Endothelial cell of umbilical vein (primary cell): ENCODE measurements at regions not wholly inside any gene's neighbourhood (a gene's known extent, or its start where the extent isn't known, plus 50 kb on each side); places are given as distances from the start of the nearest gene placed in this dataset.

ENCODE experiments used
- BruUV-seq: library from RNA; stranded (reverse); fragments of 400-500 nt; replicated peaks from 2 replicates; lab custom pipeline; 2021; lab: Mats Ljungman, UMichigan
- CTCF ChIA-PET: fragments of 300-600, 350-600 bp; sonication (Branson Sonifier 250); formaldehyde crosslinking; loops from one replicate; lab custom pipeline; 2021; ENCODE audit warnings: antibody characterized with exemption, inconsistent platforms; lab: Charles Lee
- POLR2A ChIA-PET: fragments of 300-600, 350-600 bp; sonication (Branson Sonifier 250); formaldehyde crosslinking; loops from one replicate; lab custom pipeline; 2021; ENCODE audit warnings: antibody characterized with exemption, inconsistent platforms; lab: Charles Lee
- DNase-seq: peaks from one replicate; pipeline ENCODE4 v3.0.0-alpha.2; 2011; ENCODE audit warnings: low read depth, low spot score
- FAIRE-seq: peaks from 2 replicates; lab custom pipeline; 2011; peaks lifted over from hg19 to GRCh38; lab: Jason Lieb, UNC
- H2AFZ ChIP-seq: 2 replicates; pipeline ENCODE4 v1.6.0; 2012; ENCODE audit warnings: low read depth, low read length, control low read depth, inconsistent platforms
- H3K27ac ChIP-seq: 2 replicates; pipeline ENCODE4 v1.5.1; 2011; ENCODE audit warnings: low read depth, mild to moderate bottlenecking, control low read depth, low read length, moderate library complexity; ENCODE audit not compliant: insufficient read depth
- H3K27me3 ChIP-seq, 2 experiments: 2 replicates each; pipeline versions ENCODE4 v1.6.0 to v1.6.1; 2011; ENCODE audit warnings: low read length in 2 of 2, mixed read lengths in 1 of 2; ENCODE audit not compliant: control insufficient read depth in 2 of 2, insufficient read depth in 2 of 2
- H3K36me3 ChIP-seq, 2 experiments: 2 replicates in 1 of 2; 3 replicates in 1 of 2; pipeline ENCODE4 v1.5.1; 2011; ENCODE audit warnings: low read length in 2 of 2, mild to moderate bottlenecking in 1 of 2, moderate library complexity in 1 of 2; ENCODE audit not compliant: control insufficient read depth in 2 of 2, insufficient read depth in 2 of 2; ENCODE audit errors: extremely low read depth in 1 of 2
- H3K4me1 ChIP-seq: 3 replicates; pipeline ENCODE4 v1.5.1; 2011; ENCODE audit warnings: mild to moderate bottlenecking, low read length; ENCODE audit not compliant: control insufficient read depth, insufficient read depth; ENCODE audit errors: extremely low read depth
- H3K4me2 ChIP-seq: 2 replicates; pipeline ENCODE4 v1.6.1; 2011; ENCODE audit warnings: low read length, control low read depth, mixed read lengths; ENCODE audit not compliant: insufficient read depth
- H3K4me3 ChIP-seq, 3 experiments: fragments of 200-600 bp in 1 of 3; sonication (generic), shearing (Covaris generic) in 1 of 3; replicated peaks in 1 of 3; 2 replicates each; pipeline ENCODE4 v1.5.1; 2011 to 2016; ENCODE audit warnings: control low read depth in 3 of 3, low read length in 3 of 3, mild to moderate bottlenecking in 2 of 3, inconsistent platforms in 1 of 3, low read depth in 1 of 3, moderate library complexity in 1 of 3; ENCODE audit not compliant: insufficient read depth in 1 of 3
- H3K79me2 ChIP-seq: 2 replicates; pipeline ENCODE4 v1.6.0; 2012; ENCODE audit warnings: low read length, inconsistent platforms; ENCODE audit not compliant: control insufficient read depth, insufficient read depth
- H3K9ac ChIP-seq: replicated peaks from 2 replicates; pipeline ENCODE3; 2011; ENCODE audit warnings: low read length, control low read depth; ENCODE audit not compliant: insufficient read depth; ENCODE audit errors: extremely low read depth
- H3K9me1 ChIP-seq: replicated peaks from 3 replicates; pipeline ENCODE4 v1.6.0; 2011; ENCODE audit warnings: mild to moderate bottlenecking, low read length; ENCODE audit not compliant: control insufficient read depth, insufficient read depth; ENCODE audit errors: extremely low read depth
- H3K9me3 ChIP-seq: replicated peaks from 2 replicates; pipeline ENCODE4 v1.5.1; 2012; ENCODE audit warnings: low read length, inconsistent platforms; ENCODE audit not compliant: control insufficient read depth, insufficient read depth
- H4K20me1 ChIP-seq: replicated peaks from 2 replicates; pipeline ENCODE3; 2011; ENCODE audit warnings: mild to moderate bottlenecking, low read length; ENCODE audit not compliant: control insufficient read depth, insufficient read depth; ENCODE audit errors: extremely low read depth
- CTCF ChIP-seq, 2 donors: IDR thresholded peaks; 1 replicate in 1 of 2; 2 replicates in 1 of 2; pipeline ENCODE4 v1.5.1; 2011; ENCODE audit warnings: low read length in 2 of 2, mild to moderate bottlenecking in 2 of 2, moderate library complexity in 2 of 2, control low read depth in 1 of 2, inconsistent platforms in 1 of 2, low read depth in 1 of 2; ENCODE audit not compliant: insufficient read depth in 1 of 2; ENCODE audit errors: extremely low read depth in 1 of 2
- EZH2 ChIP-seq: IDR thresholded peaks from 2 replicates; pipeline ENCODE4 v1.6.1; 2012; ENCODE audit warnings: borderline replicate concordance, low read depth, mild to moderate bottlenecking, moderate library complexity, low read length, inconsistent platforms; ENCODE audit not compliant: severe bottlenecking
- FOS ChIP-seq: IDR thresholded peaks from 2 replicates; pipeline ENCODE4 v1.6.1; 2011; ENCODE audit warnings: mild to moderate bottlenecking, low read length, moderate library complexity, borderline replicate concordance; ENCODE audit not compliant: insufficient read depth
- GATA2 ChIP-seq: IDR thresholded peaks from 2 replicates; pipeline ENCODE4 v1.7.0; 2011; ENCODE audit warnings: low read depth, mild to moderate bottlenecking, moderate library complexity, mixed read lengths, low read length; ENCODE audit not compliant: insufficient read length, insufficient read depth
- JUN ChIP-seq: IDR thresholded peaks from 2 replicates; pipeline ENCODE4 v1.6.1; 2011; ENCODE audit warnings: borderline replicate concordance, low read depth; ENCODE audit not compliant: insufficient read length, insufficient read depth
- MAX ChIP-seq: IDR thresholded peaks from 2 replicates; pipeline ENCODE4 v1.6.1; 2011; ENCODE audit not compliant: insufficient read depth, insufficient read length
- MYC ChIP-seq: IDR thresholded peaks from one replicate; pipeline ENCODE4 v1.6.1; 2011; ENCODE audit warnings: mild to moderate bottlenecking, low read depth, low read length
- POLR2A ChIP-seq: IDR thresholded peaks from 2 replicates; pipeline ENCODE4 v1.6.1; 2012; ENCODE audit warnings: low read depth, mild to moderate bottlenecking, control low read depth, low read length
- POLR2AphosphoS5 ChIP-seq: IDR thresholded peaks from 2 replicates; pipeline ENCODE4 v1.6.1; 2012; ENCODE audit warnings: low read depth, mild to moderate bottlenecking, control low read depth, low read length, moderate library complexity; ENCODE audit not compliant: insufficient read depth
- dilution Hi-C: fragments of 300-500 bp; cut with MboI; formaldehyde crosslinking; loops from one replicate; pipeline ENCODE4 v1.15.0; 2019; ENCODE audit warnings: low sequenced_read_pairs; ENCODE audit not compliant: extremely low pct_ligation_motif_present
- intact Hi-C: fragments of 100-400 bp; cut with micrococcal nuclease; formaldehyde crosslinking; loops from one replicate; pipeline ENCODE4 v1.10.0; 2022

GRCh38 chr14:62189698-62190097 lies 427.5 kb downstream of the SNAPC1 start:
- no peak for FAIRE-seq
- Histone ChIP-seq H3K4me2 (no peak overlapping the region), H3K27ac (no peak overlapping the region), H3K4me3 (no peak overlapping the region), H3K9me3 (no peaks in the 10 kb centered on the region), H3K27me3 (peaks cover 11 to 13% of the 10 kb centered on the region in 2 experiments), H3K9ac (no peak overlapping the region), H2AFZ (no peak overlapping the region), H3K4me1 (no peaks in the 10 kb centered on the region), H3K79me2 (no peaks in the 10 kb centered on the region), H3K9me1 (no peaks in the 10 kb centered on the region), H3K36me3 (no peaks in the 10 kb centered on the region), H4K20me1 (no peaks in the 10 kb centered on the region)
- CTCF ChIA-PET = no interaction called here
- DNase-seq = no peak
- intact Hi-C loops (no loop called here), dilution Hi-C loops (no loop called here)
- POLR2A ChIA-PET = no interaction called here
- TF ChIP-seq MYC = no peak
- TF ChIP-seq CTCF (IDR thresholded peaks at IDR 0.05; ENCODE audit: extremely low read depth in 1 of 2, insufficient read depth in 1 of 2, low read depth in 1 of 2, low read length in 2 of 2) = no peak
- TF ChIP-seq EZH2 = no peak
- no peak for TF ChIP-seq JUN
- TF ChIP-seq FOS = no peak
- no peak for TF ChIP-seq MAX
- no peak for TF ChIP-seq GATA2
- no peak for TF ChIP-seq POLR2AphosphoS5
- no peak for TF ChIP-seq POLR2A
- no TSS peak for BruUV-seq
